NT2/D1 (cell line): ENCODE measurements at regions not wholly inside any gene's neighbourhood (a gene's known extent, or its start where the extent isn't known, plus 50 kb on each side); places are given as distances from the start of the nearest gene placed in this dataset.

Experiments used
- DNase-seq: peaks from one replicate; pipeline ENCODE4 v3.0.0-alpha.2; 2011; ENCODE audit warnings: low read depth, low spot score
- H3K27me3 ChIP-seq: 2 replicates; pipeline ENCODE4 v1.6.0; 2011; ENCODE audit warnings: mild to moderate bottlenecking; ENCODE audit not compliant: insufficient read length, insufficient read depth
- H3K36me3 ChIP-seq: 2 replicates; pipeline ENCODE4 v1.6.1; 2011; ENCODE audit warnings: mild to moderate bottlenecking, low read length, mixed read lengths; ENCODE audit not compliant: insufficient read depth, insufficient read length
- H3K4me1 ChIP-seq: 2 replicates; pipeline ENCODE4 v1.5.1; 2011; ENCODE audit not compliant: insufficient read depth, insufficient read length
- H3K4me3 ChIP-seq: 2 replicates; pipeline ENCODE4 v1.5.1; 2011; ENCODE audit warnings: low read depth; ENCODE audit not compliant: insufficient read length
- H3K9ac ChIP-seq: 2 replicates; pipeline ENCODE4 v1.6.0; 2011; ENCODE audit warnings: low read depth; ENCODE audit not compliant: insufficient read length
- H3K9me3 ChIP-seq: 2 replicates; pipeline ENCODE4 v1.5.1; 2011; ENCODE audit warnings: mild to moderate bottlenecking, low read length; ENCODE audit not compliant: insufficient read depth
- SUZ12 ChIP-seq: IDR thresholded peaks from 2 replicates; pipeline ENCODE4 v1.6.1; 2011; ENCODE audit not compliant: insufficient read length, insufficient read depth; ENCODE audit errors: extremely low read depth
- YY1 ChIP-seq: IDR thresholded peaks from 2 replicates; pipeline ENCODE4 v1.6.1; 2011; ENCODE audit not compliant: insufficient read length, insufficient read depth
- ZNF274 ChIP-seq: IDR thresholded peaks from 2 replicates; pipeline ENCODE4 v1.6.1; 2011; ENCODE audit warnings: mild to moderate bottlenecking, low read depth, low read length

- Histone ChIP-seq H3K9ac (no peak overlapping the region), H3K27me3 (no peaks in the 10 kb centered on the region), H3K9me3 (no peaks in the 10 kb centered on the region), H3K36me3 (no peaks in the 10 kb centered on the region), H3K4me3 (no peak overlapping the region), H3K4me1 (no peaks in the 10 kb centered on the region)
- DNase-seq, result no peak
- no peak for TF ChIP-seq YY1
- TF ChIP-seq SUZ12, result no peak
- TF ChIP-seq ZNF274, result no peak
These were observed 363.1 kb downstream of the NUP35 start for GRCh38 chr2:183487326-183487725.

GRCh38 chr2:183488421-183488820 lies 364.2 kb downstream of the NUP35 start:
- Histone ChIP-seq H3K4me1 (no peaks in the 10 kb centered on the region), H3K27me3 (no peaks in the 10 kb centered on the region), H3K9ac (no peak overlapping the region), H3K9me3 (no peaks in the 10 kb centered on the region), H3K4me3 (no peak overlapping the region), H3K36me3 (no peaks in the 10 kb centered on the region)
- TF ChIP-seq ZNF274 (no peak), YY1 (no peak), SUZ12 (no peak)
- no peak for DNase-seq

GRCh38 chr2:183490489-183490888 lies 366.2 kb downstream of the NUP35 start:
- TF ChIP-seq ZNF274, result no peak
- TF ChIP-seq SUZ12, result no peak
- no peak for TF ChIP-seq YY1
- Histone ChIP-seq H3K36me3 (no peaks in the 10 kb centered on the region), H3K9me3 (no peaks in the 10 kb centered on the region), H3K27me3 (no peaks in the 10 kb centered on the region), H3K9ac (no peak overlapping the region), H3K4me3 (no peak overlapping the region), H3K4me1 (no peaks in the 10 kb centered on the region)
- DNase-seq, result no peak

- Histone ChIP-seq H3K9me3 (no peaks in the 10 kb centered on the region), H3K4me1 (no peaks in the 10 kb centered on the region), H3K27me3 (no peaks in the 10 kb centered on the region), H3K4me3 (no peak overlapping the region), H3K36me3 (no peaks in the 10 kb centered on the region), H3K9ac (no peak overlapping the region)
- no peak for DNase-seq
- TF ChIP-seq ZNF274 (no peak), SUZ12 (no peak), YY1 (no peak)
These were observed 366.7 kb downstream of the NUP35 start for GRCh38 chr2:183490914-183491313.

GRCh38 chr2:183493040-183493439 lies 368.8 kb downstream of the NUP35 start:
- TF ChIP-seq SUZ12 (no peak), YY1 (no peak), ZNF274 (no peak)
- no peak for DNase-seq
- Histone ChIP-seq H3K27me3 (no peaks in the 10 kb centered on the region), H3K4me3 (no peak overlapping the region), H3K9me3 (no peaks in the 10 kb centered on the region), H3K36me3 (no peaks in the 10 kb centered on the region), H3K9ac (no peak overlapping the region), H3K4me1 (no peaks in the 10 kb centered on the region)

- no peak for DNase-seq
- Histone ChIP-seq H3K36me3 (no peaks in the 10 kb centered on the region), H3K4me3 (no peak overlapping the region), H3K9me3 (no peaks in the 10 kb centered on the region), H3K4me1 (no peaks in the 10 kb centered on the region), H3K9ac (no peak overlapping the region), H3K27me3 (no peaks in the 10 kb centered on the region)
- TF ChIP-seq YY1 (no peak), SUZ12 (no peak), ZNF274 (no peak)
These were observed 370.8 kb downstream of the NUP35 start for GRCh38 chr2:183495079-183495478.

GRCh38 chr2:183495589-183496267 lies 371.5 kb downstream of the NUP35 start:
- H3K4me1 ChIP-seq, result no peaks in the 10 kb centered on the region
- no peak overlapping the region for H3K9ac ChIP-seq
- no peak overlapping the region for H3K4me3 ChIP-seq
- H3K9me3 ChIP-seq, result no peaks in the 10 kb centered on the region
- H3K27me3 ChIP-seq, result no peaks in the 10 kb centered on the region
- H3K36me3 ChIP-seq, result no peaks in the 10 kb centered on the region
- TF ChIP-seq SUZ12 (no peak), YY1 (no peak), ZNF274 (no peak)
- no peak for DNase-seq

GRCh38 chr2:183497861-183498260 lies 373.6 kb downstream of the NUP35 start:
- TF ChIP-seq YY1 (no peak), ZNF274 (no peak), SUZ12 (no peak)

More at GRCh38 chr2:183497861-183498260, 373.6 kb downstream of the NUP35 start:
- no peaks in the 10 kb centered on the region for H3K4me1 ChIP-seq
- no peaks in the 10 kb centered on the region for H3K9me3 ChIP-seq
- no peak overlapping the region for H3K9ac ChIP-seq
- DNase-seq, result no peak
- H3K27me3 ChIP-seq, result no peaks in the 10 kb centered on the region
- H3K36me3 ChIP-seq, result no peaks in the 10 kb centered on the region
- no peak overlapping the region for H3K4me3 ChIP-seq
